DND-41 (cell line): ENCODE measurements at regions not wholly inside any gene's neighbourhood (a gene's known extent, or its start where the extent isn't known, plus 50 kb on each side); places are given as distances from the start of the nearest gene placed in this dataset.

Experiments used
- ATAC-seq: fragments of 200-7000 bp; cut with Tn5 transposase; 3 replicates; pipeline ENCODE4 v1.9.1; 2021; ENCODE audit warnings: low read depth; ENCODE audit not compliant: insufficient read depth
- DNase-seq: peaks from one replicate; pipeline ENCODE4 v3.0.0-alpha.2; 2020
- H2AFZ ChIP-seq: 2 replicates; pipeline ENCODE4 v1.6.0; 2012; ENCODE audit warnings: low read depth, low read length
- H3K27ac ChIP-seq: 2 replicates; pipeline ENCODE4 v1.5.1; 2012; ENCODE audit warnings: low read length, inconsistent platforms
- H3K27me3 ChIP-seq: fragments of 200-600 bp; sonication (generic); 2 replicates; pipeline ENCODE4 v1.6.0; 2012; ENCODE audit warnings: low read length, mild to moderate bottlenecking, inconsistent platforms; ENCODE audit not compliant: insufficient read depth, poor library complexity
- H3K36me3 ChIP-seq: 2 replicates; pipeline ENCODE4 v1.5.1; 2012; ENCODE audit warnings: low read length, inconsistent platforms; ENCODE audit not compliant: insufficient read depth
- H3K4me1 ChIP-seq: 2 replicates; pipeline ENCODE4 v1.5.1; 2012; ENCODE audit warnings: mild to moderate bottlenecking, low read length; ENCODE audit not compliant: insufficient read depth
- H3K4me2 ChIP-seq: 2 replicates; pipeline ENCODE4 v1.6.0; 2012; ENCODE audit warnings: mild to moderate bottlenecking, moderate library complexity, low read length, inconsistent platforms; ENCODE audit not compliant: insufficient read depth
- H3K4me3 ChIP-seq, 2 experiments: fragments of 200-600 bp in 1 of 2; shearing (Covaris generic) in 1 of 2; 2 replicates each; pipeline ENCODE4 v1.5.1; 2012 to 2016; ENCODE audit warnings: inconsistent platforms in 2 of 2, low read length in 2 of 2, mild to moderate bottlenecking in 2 of 2, low read depth in 1 of 2, moderate library complexity in 1 of 2
- H3K79me2 ChIP-seq: 2 replicates; pipeline ENCODE4 v1.6.0; 2012; ENCODE audit warnings: low read length, inconsistent platforms; ENCODE audit not compliant: insufficient read depth
- H3K9ac ChIP-seq: 2 replicates; pipeline ENCODE4 v1.6.0; 2012; ENCODE audit warnings: low read depth, mild to moderate bottlenecking, inconsistent platforms, low read length, moderate library complexity
- H3K9me3 ChIP-seq: 2 replicates; pipeline ENCODE4 v1.5.1; 2012; ENCODE audit warnings: low read length, moderate library complexity, mild to moderate bottlenecking, inconsistent platforms; ENCODE audit not compliant: insufficient read depth, severe bottlenecking
- H4K20me1 ChIP-seq: 2 replicates; pipeline ENCODE4 v1.6.0; 2012; ENCODE audit warnings: low read length; ENCODE audit not compliant: insufficient read depth
- EZH2 ChIP-seq: IDR thresholded peaks from 3 replicates; pipeline ENCODE4 v1.6.1; 2012; ENCODE audit warnings: borderline replicate concordance, low read depth, mild to moderate bottlenecking, moderate library complexity, low read length, inconsistent platforms; ENCODE audit not compliant: severe bottlenecking
- TF ChIP-seq, protein P1 (sequence below): IDR thresholded peaks from 2 replicates; pipeline ENCODE4 v1.5.1; 2012; ENCODE audit warnings: borderline replicate concordance, low read length, moderate library complexity, mild to moderate bottlenecking; ENCODE audit not compliant: poor library complexity, severe bottlenecking; ENCODE audit errors: extremely low read depth

DNA sequence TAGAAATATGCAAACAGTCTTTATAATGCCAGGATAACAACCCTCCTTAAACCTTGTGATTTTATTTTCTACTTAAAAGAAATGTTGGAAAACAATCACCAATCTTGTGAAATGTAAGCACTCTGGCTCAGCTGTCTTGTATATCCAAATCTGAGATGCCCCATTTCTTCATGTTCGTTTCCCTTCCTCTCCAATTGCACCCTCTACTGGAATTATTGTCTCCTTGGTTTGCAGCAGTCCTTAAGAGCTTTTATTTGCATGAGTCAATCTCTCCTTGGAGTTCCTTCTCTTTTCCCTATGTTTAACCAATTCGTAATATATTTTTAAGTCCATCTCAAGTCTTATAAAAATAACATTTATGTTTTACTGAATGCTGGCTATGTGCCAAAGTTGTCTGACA lies 362.0 kb upstream of the CDH10 start:
- Histone ChIP-seq H3K27ac (no peak overlapping the region), H3K36me3 (no peaks in the 10 kb centered on the region), H3K9ac (no peak overlapping the region), H3K27me3 (no peaks in the 10 kb centered on the region), H3K4me2 (no peak overlapping the region), H3K79me2 (no peaks in the 10 kb centered on the region), H3K9me3 (no peaks in the 10 kb centered on the region), H2AFZ (no peak overlapping the region), H3K4me1 (no peaks in the 10 kb centered on the region), H3K4me3 (no peak overlapping the region), H4K20me1 (no peaks in the 10 kb centered on the region)
- DNase-seq: no peak
- ATAC-seq: peak; percentile 74
- no peak for TF ChIP-seq EZH2
- TF ChIP-seq, protein P1, sequence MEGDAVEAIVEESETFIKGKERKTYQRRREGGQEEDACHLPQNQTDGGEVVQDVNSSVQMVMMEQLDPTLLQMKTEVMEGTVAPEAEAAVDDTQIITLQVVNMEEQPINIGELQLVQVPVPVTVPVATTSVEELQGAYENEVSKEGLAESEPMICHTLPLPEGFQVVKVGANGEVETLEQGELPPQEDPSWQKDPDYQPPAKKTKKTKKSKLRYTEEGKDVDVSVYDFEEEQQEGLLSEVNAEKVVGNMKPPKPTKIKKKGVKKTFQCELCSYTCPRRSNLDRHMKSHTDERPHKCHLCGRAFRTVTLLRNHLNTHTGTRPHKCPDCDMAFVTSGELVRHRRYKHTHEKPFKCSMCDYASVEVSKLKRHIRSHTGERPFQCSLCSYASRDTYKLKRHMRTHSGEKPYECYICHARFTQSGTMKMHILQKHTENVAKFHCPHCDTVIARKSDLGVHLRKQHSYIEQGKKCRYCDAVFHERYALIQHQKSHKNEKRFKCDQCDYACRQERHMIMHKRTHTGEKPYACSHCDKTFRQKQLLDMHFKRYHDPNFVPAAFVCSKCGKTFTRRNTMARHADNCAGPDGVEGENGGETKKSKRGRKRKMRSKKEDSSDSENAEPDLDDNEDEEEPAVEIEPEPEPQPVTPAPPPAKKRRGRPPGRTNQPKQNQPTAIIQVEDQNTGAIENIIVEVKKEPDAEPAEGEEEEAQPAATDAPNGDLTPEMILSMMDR: peak; percentile 60

DNA sequence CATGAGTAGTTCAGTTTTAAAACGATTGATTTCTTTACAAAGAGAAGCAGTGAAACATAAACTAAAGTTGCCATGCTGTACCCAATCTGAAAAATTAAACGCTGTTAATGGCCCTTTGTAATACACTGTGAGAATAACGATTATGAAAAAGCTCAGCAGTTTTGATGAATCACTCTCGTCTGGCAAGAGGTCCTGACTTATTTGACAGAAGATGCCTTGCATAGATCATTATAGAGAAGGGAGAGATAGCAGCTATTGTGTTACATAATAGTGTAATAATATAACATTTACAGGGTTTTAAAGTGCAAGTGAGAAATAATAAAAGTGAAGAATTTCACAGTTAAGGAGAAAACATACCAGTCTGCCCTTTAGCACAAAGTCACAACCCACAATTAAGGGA lies 361.5 kb upstream of the CDH10 start:
- Histone ChIP-seq H3K4me2 (no peak overlapping the region), H3K4me3 (no peak overlapping the region), H4K20me1 (no peaks in the 10 kb centered on the region), H3K9me3 (no peaks in the 10 kb centered on the region), H3K9ac (no peak overlapping the region), H2AFZ (no peak overlapping the region), H3K4me1 (no peaks in the 10 kb centered on the region), H3K27me3 (no peaks in the 10 kb centered on the region), H3K27ac (no peak overlapping the region), H3K79me2 (no peaks in the 10 kb centered on the region), H3K36me3 (no peaks in the 10 kb centered on the region)
- TF ChIP-seq, protein P1: no peak
- no peak for TF ChIP-seq EZH2
- ATAC-seq (no peak), DNase-seq (no peak)

DNA sequence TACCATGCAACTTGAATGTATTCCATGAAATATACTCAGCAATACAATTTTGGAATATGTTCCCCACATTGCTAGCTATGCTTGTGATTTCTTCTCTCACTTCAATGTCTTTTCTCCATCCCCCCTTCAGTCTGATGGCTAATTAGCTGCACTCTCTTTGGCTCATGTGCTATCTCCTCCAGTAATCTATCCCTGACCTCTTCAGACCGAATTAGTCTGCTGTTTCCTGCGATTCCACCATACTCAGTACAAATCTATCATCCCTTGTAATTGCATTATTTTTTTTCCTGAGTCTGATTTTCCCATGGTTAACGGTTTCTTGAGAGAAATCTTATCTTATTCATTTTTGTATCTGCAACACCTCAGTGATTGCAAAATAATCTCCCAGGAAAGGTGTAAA lies 360.7 kb upstream of the CDH10 start:
- Histone ChIP-seq H3K36me3 (no peaks in the 10 kb centered on the region), H3K4me3 (no peak overlapping the region), H2AFZ (no peak overlapping the region), H4K20me1 (no peaks in the 10 kb centered on the region), H3K27ac (no peak overlapping the region), H3K9ac (no peak overlapping the region), H3K4me1 (no peaks in the 10 kb centered on the region), H3K4me2 (no peak overlapping the region), H3K27me3 (no peaks in the 10 kb centered on the region), H3K9me3 (no peaks in the 10 kb centered on the region), H3K79me2 (no peaks in the 10 kb centered on the region)
- ATAC-seq (no peak), DNase-seq (no peak)
- TF ChIP-seq, protein P1: no peak
- TF ChIP-seq EZH2: no peak

DNA sequence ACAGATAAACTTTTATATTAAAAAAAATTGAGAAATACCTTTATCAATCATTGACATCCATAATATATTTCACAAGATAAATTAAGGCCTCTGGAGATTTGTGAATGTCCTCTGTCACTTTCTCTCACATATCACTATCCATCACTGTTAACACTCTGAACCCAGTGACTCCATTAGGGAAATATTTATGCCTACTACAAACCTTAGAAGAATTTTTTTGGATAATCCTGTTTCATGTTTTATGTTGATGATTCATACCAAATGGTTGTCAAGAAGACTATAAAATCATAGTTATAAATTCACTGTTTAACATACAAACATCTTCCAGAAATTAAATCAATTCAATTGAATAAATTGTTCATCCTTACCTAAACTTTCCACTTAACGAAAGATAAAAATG lies 357.6 kb upstream of the CDH10 start:
- H3K4me3 ChIP-seq: no peak overlapping the region
- H3K36me3 ChIP-seq: no peaks in the 10 kb centered on the region
- no peaks in the 10 kb centered on the region for H4K20me1 ChIP-seq
- ATAC-seq: no peak
- no peaks in the 10 kb centered on the region for H3K4me1 ChIP-seq
- no peak overlapping the region for H2AFZ ChIP-seq
- TF ChIP-seq, protein P1: no peak
- TF ChIP-seq EZH2: no peak
- H3K9ac ChIP-seq: no peak overlapping the region
- no peak for DNase-seq
- no peaks in the 10 kb centered on the region for H3K27me3 ChIP-seq
- H3K4me2 ChIP-seq: no peak overlapping the region
- H3K79me2 ChIP-seq: no peaks in the 10 kb centered on the region
- no peak overlapping the region for H3K27ac ChIP-seq
- H3K9me3 ChIP-seq: no peaks in the 10 kb centered on the region
